Trophoblast cell (in vitro differentiated cells and primary cell): ENCODE measurements at regions not wholly inside any gene's neighbourhood (a gene's known extent, or its start where the extent isn't known, plus 50 kb on each side); places are given as distances from the start of the nearest gene placed in this dataset.
A peak's percentile ranks its signal among the peaks of the same experiment; 100 is the strongest.

Experiments
- DNase-seq, 2 donors: peaks; one replicate each; pipeline ENCODE4 v3.0.0-alpha.2; 2016
- H2AFZ ChIP-seq: 2 replicates; pipeline ENCODE4 v1.6.1; 2013; ENCODE audit warnings: low read length, moderate library complexity, mild to moderate bottlenecking; ENCODE audit not compliant: insufficient read depth, poor library complexity
- H2AK5ac ChIP-seq: 2 replicates; pipeline ENCODE4 v1.6.1; 2013; ENCODE audit warnings: mild to moderate bottlenecking, low read length
- H2BK120ac ChIP-seq: 2 replicates; pipeline ENCODE4 v1.6.1; 2013; ENCODE audit warnings: low read length, mild to moderate bottlenecking, moderate library complexity; ENCODE audit not compliant: insufficient read depth, poor library complexity
- H2BK12ac ChIP-seq: 2 replicates; pipeline ENCODE4 v1.6.1; 2013; ENCODE audit warnings: mild to moderate bottlenecking, low read length, moderate library complexity
- H2BK5ac ChIP-seq: 2 replicates; pipeline ENCODE4 v1.6.1; 2013; ENCODE audit warnings: low read length, low read depth, moderate library complexity, mild to moderate bottlenecking; ENCODE audit not compliant: poor library complexity
- H3K14ac ChIP-seq: 2 replicates; pipeline ENCODE4 v1.6.1; 2013; ENCODE audit warnings: mild to moderate bottlenecking, low read length
- H3K18ac ChIP-seq: 2 replicates; pipeline ENCODE4 v1.6.1; 2013; ENCODE audit warnings: mild to moderate bottlenecking, low read length
- H3K23ac ChIP-seq: 2 replicates; pipeline ENCODE4 v1.6.1; 2013; ENCODE audit warnings: low read length
- H3K27ac ChIP-seq: 2 replicates; pipeline ENCODE4 v1.5.1; 2013; ENCODE audit warnings: low read depth, mild to moderate bottlenecking, inconsistent platforms, low read length, moderate library complexity
- H3K27me3 ChIP-seq: 2 replicates; pipeline ENCODE4 v1.6.1; 2013; ENCODE audit warnings: inconsistent platforms, mild to moderate bottlenecking, low read length, moderate library complexity; ENCODE audit not compliant: insufficient read depth
- H3K36me3 ChIP-seq, 2 experiments: 1 replicate in 1 of 2; 2 replicates in 1 of 2; pipeline ENCODE4 v1.6.1; 2013; ENCODE audit warnings: low read length in 2 of 2, mild to moderate bottlenecking in 2 of 2, moderate library complexity in 1 of 2; ENCODE audit not compliant: insufficient read depth in 2 of 2, control insufficient read depth in 1 of 2
- H3K4ac ChIP-seq: 2 replicates; pipeline ENCODE4 v1.6.1; 2013; ENCODE audit warnings: low read depth, mild to moderate bottlenecking, low read length, moderate library complexity
- H3K4me1 ChIP-seq, 2 experiments: 1 replicate in 1 of 2; 2 replicates in 1 of 2; pipeline ENCODE4 v1.6.1; 2013; ENCODE audit warnings: low read length in 2 of 2, mild to moderate bottlenecking in 2 of 2, moderate library complexity in 1 of 2; ENCODE audit not compliant: insufficient read depth in 2 of 2, control insufficient read depth in 1 of 2
- H3K4me2 ChIP-seq: 2 replicates; pipeline ENCODE4 v1.6.1; 2013; ENCODE audit warnings: inconsistent platforms, mild to moderate bottlenecking, low read length, moderate library complexity
- H3K4me3 ChIP-seq: 2 replicates; pipeline ENCODE4 v1.5.1; 2013; ENCODE audit warnings: mild to moderate bottlenecking, low read depth, low read length, inconsistent platforms
- H3K79me1 ChIP-seq: one replicate; pipeline ENCODE4 v1.6.1; 2013; ENCODE audit warnings: low read length
- H3K79me2 ChIP-seq: 2 replicates; pipeline ENCODE4 v1.6.1; 2013; ENCODE audit warnings: low read length, mild to moderate bottlenecking; ENCODE audit not compliant: control insufficient read depth, insufficient read depth, poor library complexity
- H3K9ac ChIP-seq: 2 replicates; pipeline ENCODE4 v1.6.1; 2013; ENCODE audit warnings: mild to moderate bottlenecking, low read length
- H3K9me3 ChIP-seq: 2 replicates; pipeline ENCODE4 v1.6.1; 2013; ENCODE audit warnings: low read depth, mild to moderate bottlenecking, control low read depth, inconsistent platforms, low read length; ENCODE audit not compliant: insufficient read depth
- H4K12ac ChIP-seq: 2 replicates; pipeline ENCODE4 v1.6.1; 2013; ENCODE audit warnings: low read depth, mild to moderate bottlenecking, low read length, moderate library complexity
- H4K8ac ChIP-seq: 2 replicates; pipeline ENCODE4 v1.6.1; 2013; ENCODE audit warnings: low read depth, mild to moderate bottlenecking, low read length, moderate library complexity
- H4K91ac ChIP-seq: one replicate; pipeline ENCODE4 v1.6.1; 2013; ENCODE audit warnings: low read depth, mild to moderate bottlenecking, low read length, moderate library complexity
- WGBS: extraction: QIAGEN DNeasy Blood & Tissue Kit; methylation state at CpG from one replicate; pipeline ENCODE4 v1.1.7; 2013; ENCODE audit warnings: missing lambda C conversion rate; ENCODE audit not compliant: insufficient read length, insufficient coverage; ENCODE audit errors: extremely low coverage; 5-methylcytosine and 5-hydroxymethylcytosine counted together

GRCh38 chr5:54829102-54829501 is 156.3 kb downstream of the ESM1 start:
- no peak overlapping the region for H2BK120ac ChIP-seq
- no peaks in the 10 kb centered on the region for H3K36me3 ChIP-seq
- H3K4me3 ChIP-seq = no peak overlapping the region
- no CpG with 5 or more reads among the region's 8 CpGs for WGBS
- H3K4ac ChIP-seq = no peak overlapping the region
- H3K79me1 ChIP-seq = peaks cover 2% of the 10 kb centered on the region
- no peaks in the 10 kb centered on the region for H3K79me2 ChIP-seq
- no peak overlapping the region for H3K14ac ChIP-seq
- no peaks in the 10 kb centered on the region for H3K9me3 ChIP-seq
- no peak overlapping the region for H3K18ac ChIP-seq
- no peak overlapping the region for H3K9ac ChIP-seq
- no peak overlapping the region for H2BK12ac ChIP-seq
- no peak overlapping the region for H2BK5ac ChIP-seq
- no peak overlapping the region for H2AK5ac ChIP-seq
- H2AFZ ChIP-seq = no peak overlapping the region
- H3K23ac ChIP-seq = no peak overlapping the region
- no peak for DNase-seq
- H3K27ac ChIP-seq = no peak overlapping the region
- no peaks in the 10 kb centered on the region for H3K27me3 ChIP-seq
- H3K4me1 ChIP-seq = no peaks in the 10 kb centered on the region
- H4K8ac ChIP-seq = no peak overlapping the region
- H4K12ac ChIP-seq = no peak overlapping the region
- H3K4me2 ChIP-seq = no peak overlapping the region
- H4K91ac ChIP-seq = no peak overlapping the region

GRCh38 chr5:54828151-54828550 is 157.2 kb downstream of the ESM1 start:
- H3K4me3 ChIP-seq = no peak overlapping the region
- no peak overlapping the region for H3K4me2 ChIP-seq
- peaks cover 2% of the 10 kb centered on the region for H3K79me1 ChIP-seq
- no peak overlapping the region for H2AK5ac ChIP-seq
- H4K12ac ChIP-seq = no peak overlapping the region
- no peak overlapping the region for H2BK120ac ChIP-seq
- H3K27ac ChIP-seq = no peak overlapping the region
- no peaks in the 10 kb centered on the region for H3K4me1 ChIP-seq
- H2BK5ac ChIP-seq = no peak overlapping the region
- H3K23ac ChIP-seq = no peak overlapping the region
- H3K9me3 ChIP-seq = no peaks in the 10 kb centered on the region
- no peaks in the 10 kb centered on the region for H3K27me3 ChIP-seq
- H3K18ac ChIP-seq = no peak overlapping the region
- H3K4ac ChIP-seq = no peak overlapping the region
- H4K91ac ChIP-seq = no peak overlapping the region
- H3K79me2 ChIP-seq = no peaks in the 10 kb centered on the region
- no peaks in the 10 kb centered on the region for H3K36me3 ChIP-seq
- H2AFZ ChIP-seq = no peak overlapping the region
- no peak overlapping the region for H4K8ac ChIP-seq
- H3K9ac ChIP-seq = no peak overlapping the region
- H3K14ac ChIP-seq = no peak overlapping the region
- no peak for DNase-seq
- H2BK12ac ChIP-seq = no peak overlapping the region

DNA sequence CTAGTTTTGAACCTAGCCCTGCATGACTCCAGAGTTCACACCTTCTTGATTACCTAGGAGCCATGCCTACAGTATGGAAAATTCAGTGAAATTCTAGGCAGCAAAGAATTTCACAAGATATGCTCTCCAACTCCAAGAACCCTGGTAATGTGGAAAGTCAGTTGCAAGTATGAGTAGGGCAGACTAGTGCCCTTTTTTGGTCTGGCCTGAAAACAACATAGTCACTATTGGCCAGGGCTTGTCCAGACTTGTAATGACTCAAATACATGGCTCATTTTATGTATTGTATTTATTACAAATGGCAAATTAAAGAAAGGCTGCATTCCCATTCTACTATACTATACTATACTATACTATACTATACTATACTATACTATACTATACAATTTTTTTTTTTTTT is 160.4 kb downstream of the ESM1 start:
- Histone ChIP-seq H2AFZ (no peak overlapping the region), H3K4me2 (no peak overlapping the region), H3K4me1 (peaks cover 2 to 3% of the 10 kb centered on the region in 2 experiments), H3K27ac (no peak overlapping the region), H3K79me2 (no peaks in the 10 kb centered on the region), H4K8ac (no peak overlapping the region), H3K9ac (no peak overlapping the region), H3K18ac (no peak overlapping the region), H3K27me3 (no peaks in the 10 kb centered on the region), H4K12ac (no peak overlapping the region), H3K4ac (no peak overlapping the region), H2BK120ac (no peak overlapping the region), H4K91ac (no peak overlapping the region), H3K36me3 (no peaks in the 10 kb centered on the region), H2BK5ac (no peak overlapping the region), H2BK12ac (no peak overlapping the region), H3K14ac (no peak overlapping the region), H3K79me1 (peaks cover 4% of the 10 kb centered on the region), H3K9me3 (no peaks in the 10 kb centered on the region), H3K4me3 (no peak overlapping the region), H3K23ac (no peak overlapping the region), H2AK5ac (no peak overlapping the region)
- no peak for DNase-seq

DNA sequence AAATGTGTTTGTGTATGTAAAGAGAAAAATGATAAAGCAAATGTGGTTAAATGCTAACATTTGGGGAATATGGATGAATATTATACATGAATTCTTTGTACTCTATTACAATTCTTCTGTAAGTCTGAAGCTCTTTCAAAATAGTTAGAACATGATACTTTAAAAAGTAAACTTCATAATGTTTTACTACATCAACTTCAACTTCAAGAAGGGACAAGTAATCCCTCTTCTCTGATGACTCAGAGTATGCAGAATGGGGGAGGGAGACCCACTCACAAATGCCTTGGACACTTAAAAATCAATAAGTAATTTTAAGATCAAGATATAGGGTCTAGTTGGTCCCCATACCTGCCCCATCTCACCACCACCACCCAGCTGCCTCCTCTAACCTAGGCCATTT is 162.4 kb downstream of the ESM1 start:
- H3K36me3 ChIP-seq = no peaks in the 10 kb centered on the region
- no peak overlapping the region for H4K8ac ChIP-seq
- no peak overlapping the region for H3K14ac ChIP-seq
- peaks cover 2% of the 10 kb centered on the region for H3K79me1 ChIP-seq
- H3K4me3 ChIP-seq = no peak overlapping the region
- H3K9ac ChIP-seq = no peak overlapping the region
- H3K4ac ChIP-seq = no peak overlapping the region
- no peak overlapping the region for H3K18ac ChIP-seq
- no peak overlapping the region for H2BK5ac ChIP-seq
- no peaks in the 10 kb centered on the region for H3K79me2 ChIP-seq
- H2BK120ac ChIP-seq = no peak overlapping the region
- H4K12ac ChIP-seq = no peak overlapping the region
- H3K4me2 ChIP-seq = no peak overlapping the region
- H2AFZ ChIP-seq = no peak overlapping the region
- no peak for DNase-seq
- H4K91ac ChIP-seq = no peak overlapping the region
- H3K27ac ChIP-seq = no peak overlapping the region
- H2BK12ac ChIP-seq = peak overlapping the region; percentile 15
- no peaks in the 10 kb centered on the region for H3K27me3 ChIP-seq
- H3K4me1 ChIP-seq = peaks cover 2 to 3% of the 10 kb centered on the region in 2 experiments
- H3K9me3 ChIP-seq = no peaks in the 10 kb centered on the region
- H2AK5ac ChIP-seq = no peak overlapping the region
- H3K23ac ChIP-seq = no peak overlapping the region

DNA sequence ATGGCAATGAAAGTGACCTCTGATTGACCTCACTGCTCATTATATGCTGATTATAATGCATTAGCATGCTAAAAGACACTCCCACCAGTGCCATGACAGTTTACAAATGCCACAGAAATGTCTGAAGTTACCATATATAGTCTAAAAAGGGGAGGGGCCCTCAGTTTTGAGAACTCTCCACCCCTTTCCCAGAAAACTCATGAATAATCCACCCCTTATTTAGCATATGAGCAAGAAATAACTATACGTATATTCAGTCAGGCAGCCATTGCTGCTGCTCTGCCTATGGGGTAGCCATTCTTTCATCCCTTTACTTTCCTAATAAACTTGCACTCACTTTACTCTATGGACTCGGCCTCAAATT is 163.1 kb downstream of the ESM1 start:
- Histone ChIP-seq H3K4ac (no peak overlapping the region), H3K79me2 (no peaks in the 10 kb centered on the region), H3K79me1 (peaks cover 2% of the 10 kb centered on the region), H3K14ac (no peak overlapping the region), H4K91ac (peak overlapping the region; percentile 5), H3K27ac (peak overlapping the region; percentile 38), H3K4me1 (peaks cover 2 to 3% of the 10 kb centered on the region in 2 experiments), H3K9me3 (no peaks in the 10 kb centered on the region), H3K27me3 (no peaks in the 10 kb centered on the region), H2AFZ (no peak overlapping the region), H4K8ac (peak overlapping the region; percentile 65), H2BK12ac (no peak overlapping the region), H2BK5ac (no peak overlapping the region), H3K4me3 (no peak overlapping the region), H3K36me3 (no peaks in the 10 kb centered on the region), H3K9ac (no peak overlapping the region), H4K12ac (no peak overlapping the region), H3K23ac (no peak overlapping the region), H3K4me2 (no peak overlapping the region), H2AK5ac (no peak overlapping the region), H3K18ac (no peak overlapping the region), H2BK120ac (peak overlapping the region; percentile 72)
- DNase-seq = no peak
- no CpG with 5 or more reads among the region's 2 CpGs for WGBS
